Muscle layer of duodenum (tissue), 2 donors: ENCODE measurements at regions not wholly inside any gene's neighbourhood (a gene's known extent, or its start where the extent isn't known, plus 50 kb on each side); places are given as distances from the start of the nearest gene placed in this dataset.

Experiments used
- H3K27ac ChIP-seq: one replicate; pipeline ENCODE4 v1.7.0; 2013; ENCODE audit warnings: mild to moderate bottlenecking, low read length
- H3K27me3 ChIP-seq: one replicate; pipeline ENCODE4 v1.7.0; 2013; ENCODE audit warnings: low read depth, mild to moderate bottlenecking, control low read depth, low read length
- H3K36me3 ChIP-seq, 2 donors: one replicate each; pipeline ENCODE4 v1.7.0; 2013; ENCODE audit warnings: low read length in 2 of 2, control low read depth in 1 of 2, mild to moderate bottlenecking in 1 of 2; ENCODE audit not compliant: insufficient read depth in 2 of 2, control insufficient read depth in 1 of 2
- H3K4me1 ChIP-seq, 2 donors: one replicate each; pipeline ENCODE4 v1.7.0; 2013; ENCODE audit warnings: low read length in 2 of 2, mild to moderate bottlenecking in 2 of 2, control low read depth in 1 of 2, moderate library complexity in 1 of 2; ENCODE audit not compliant: insufficient read depth in 2 of 2, control insufficient read depth in 1 of 2
- H3K4me3 ChIP-seq, 2 donors: one replicate each; pipeline ENCODE4 v1.7.0; 2013; ENCODE audit warnings: low read length in 2 of 2, low read depth in 1 of 2, mild to moderate bottlenecking in 1 of 2
- H3K9me3 ChIP-seq, 2 donors: one replicate each; pipeline ENCODE4 v1.7.0; 2013; ENCODE audit warnings: low read length in 2 of 2, control low read depth in 1 of 2, mild to moderate bottlenecking in 1 of 2; ENCODE audit not compliant: control insufficient read depth in 1 of 2
- donor health status: healthy.

DNA sequence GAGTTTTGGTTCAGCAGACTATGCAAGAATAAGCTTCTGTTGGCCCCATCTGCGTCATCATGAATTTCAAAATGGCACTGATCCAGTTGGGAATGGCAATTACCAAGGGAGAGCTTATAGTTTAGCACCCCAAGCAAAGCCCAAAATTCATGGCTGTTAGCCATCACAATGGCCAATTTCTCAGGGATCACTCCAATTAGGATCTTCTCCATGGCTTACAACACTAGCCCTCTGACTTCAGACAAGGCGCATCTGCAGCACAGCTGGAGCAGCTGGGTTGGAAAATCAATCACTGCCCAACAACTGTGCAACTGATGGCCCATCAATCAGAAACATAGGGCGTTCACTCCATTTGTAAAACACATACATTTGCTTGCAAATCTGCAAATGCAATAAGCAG lies 273.6 kb downstream of the SRBD1 start:
- H3K27ac ChIP-seq, result no peak overlapping the region
- H3K9me3 ChIP-seq, result no peaks in the 10 kb centered on the region
- no peaks in the 10 kb centered on the region for H3K4me1 ChIP-seq
- H3K4me3 ChIP-seq, result no peak overlapping the region
- H3K36me3 ChIP-seq, result no peaks in the 10 kb centered on the region
- H3K27me3 ChIP-seq, result no peaks in the 10 kb centered on the region

DNA sequence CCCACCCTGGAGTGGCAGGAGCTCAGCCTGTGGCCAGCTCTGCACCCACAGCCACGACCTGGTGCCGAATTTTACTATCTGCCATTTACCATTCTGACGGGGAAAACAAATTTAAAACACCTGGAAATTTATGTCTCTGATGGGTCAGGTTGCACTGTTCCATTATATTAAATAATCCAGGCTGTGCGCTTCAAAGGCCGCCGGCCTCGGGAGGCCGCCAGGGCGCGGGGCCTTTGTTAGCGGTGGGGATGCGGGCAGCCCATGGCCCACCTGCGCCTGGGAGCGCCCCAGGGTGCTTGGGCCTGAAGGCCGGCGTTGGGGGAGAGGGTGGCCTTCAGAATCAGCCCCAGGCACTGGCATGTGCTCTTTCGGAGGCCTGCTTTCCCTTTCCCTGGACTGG lies 276.9 kb downstream of the SRBD1 start:
- Histone ChIP-seq H3K27ac (no peak overlapping the region), H3K27me3 (no peaks in the 10 kb centered on the region), H3K36me3 (no peaks in the 10 kb centered on the region), H3K4me1 (peaks cover 0 to 6% of the 10 kb centered on the region in 2 donors), H3K9me3 (no peaks in the 10 kb centered on the region), H3K4me3 (no peak overlapping the region)

DNA sequence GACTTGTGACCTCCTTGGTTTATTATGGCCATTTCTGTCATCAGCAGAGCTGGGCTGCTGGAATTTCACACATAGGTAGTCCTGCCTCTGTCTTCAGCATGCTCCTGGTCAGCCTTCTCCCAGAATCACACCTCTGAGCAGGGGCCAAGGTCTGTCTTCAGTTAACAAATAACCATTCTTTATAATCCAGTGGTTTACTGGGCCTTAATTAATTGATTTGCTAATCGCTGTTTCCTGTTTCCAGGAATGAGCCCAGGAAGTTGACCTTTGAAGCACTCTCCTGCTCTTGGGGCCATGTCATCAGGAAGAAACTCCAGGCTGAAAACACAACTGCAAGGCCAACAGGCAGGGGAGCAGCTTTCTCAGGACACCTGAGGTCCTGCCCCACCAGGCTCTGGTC lies 278.5 kb downstream of the SRBD1 start:
- Histone ChIP-seq H3K27me3 (no peaks in the 10 kb centered on the region), H3K4me3 (no peak overlapping the region), H3K27ac (no peak overlapping the region), H3K9me3 (no peaks in the 10 kb centered on the region), H3K36me3 (no peaks in the 10 kb centered on the region), H3K4me1 (peaks cover 0 to 6% of the 10 kb centered on the region in 2 donors)

DNA sequence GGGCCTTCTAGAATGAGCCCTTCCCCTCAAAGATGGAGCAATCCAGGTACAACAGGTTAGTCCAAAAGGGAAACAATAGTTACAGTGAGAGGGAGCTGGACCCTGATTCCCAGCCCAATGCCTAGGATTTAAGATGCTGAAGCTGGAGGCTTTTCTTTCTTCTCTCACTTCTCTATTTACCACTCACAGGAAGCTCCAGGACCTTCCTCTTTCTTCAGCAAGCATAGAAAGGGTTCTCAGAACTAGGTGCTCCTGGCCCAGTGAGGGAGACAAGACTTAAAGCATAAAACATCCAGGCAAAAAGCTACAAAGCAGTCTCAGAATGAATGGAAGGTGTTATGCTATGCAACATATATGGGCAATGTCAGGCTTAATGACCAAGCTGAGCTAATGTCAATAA lies 279.0 kb downstream of the SRBD1 start:
- Histone ChIP-seq H3K9me3 (no peaks in the 10 kb centered on the region), H3K27ac (no peak overlapping the region), H3K4me3 (no peak overlapping the region)

DNA sequence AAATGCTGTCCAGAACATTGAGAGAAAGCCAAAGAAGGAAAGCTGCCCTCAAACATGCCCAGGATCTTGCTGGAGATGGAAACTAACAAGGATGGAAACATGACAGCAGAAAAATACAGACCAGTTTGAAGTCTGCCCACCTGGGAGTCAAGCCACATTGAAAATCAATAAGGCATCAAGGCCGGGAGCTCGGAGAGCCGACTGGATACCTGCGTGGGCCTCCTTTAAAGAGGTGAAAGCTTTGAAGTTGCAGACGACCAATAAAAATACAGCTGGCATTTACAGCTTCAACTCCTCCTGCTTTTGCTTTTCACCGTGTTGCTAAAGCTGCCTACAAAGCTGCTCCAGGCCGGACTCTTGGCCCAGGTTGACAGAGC lies 279.7 kb downstream of the SRBD1 start:
- Histone ChIP-seq H3K27me3 (no peaks in the 10 kb centered on the region), H3K4me3 (no peak overlapping the region), H3K4me1 (peaks cover 0 to 6% of the 10 kb centered on the region in 2 donors), H3K36me3 (no peaks in the 10 kb centered on the region), H3K27ac (no peak overlapping the region), H3K9me3 (no peaks in the 10 kb centered on the region)

More for the DNA sequence above, 279.0 kb downstream of the SRBD1 start:
- Histone ChIP-seq H3K36me3 (no peaks in the 10 kb centered on the region), H3K27me3 (no peaks in the 10 kb centered on the region), H3K4me1 (peaks cover 0 to 6% of the 10 kb centered on the region in 2 donors)

DNA sequence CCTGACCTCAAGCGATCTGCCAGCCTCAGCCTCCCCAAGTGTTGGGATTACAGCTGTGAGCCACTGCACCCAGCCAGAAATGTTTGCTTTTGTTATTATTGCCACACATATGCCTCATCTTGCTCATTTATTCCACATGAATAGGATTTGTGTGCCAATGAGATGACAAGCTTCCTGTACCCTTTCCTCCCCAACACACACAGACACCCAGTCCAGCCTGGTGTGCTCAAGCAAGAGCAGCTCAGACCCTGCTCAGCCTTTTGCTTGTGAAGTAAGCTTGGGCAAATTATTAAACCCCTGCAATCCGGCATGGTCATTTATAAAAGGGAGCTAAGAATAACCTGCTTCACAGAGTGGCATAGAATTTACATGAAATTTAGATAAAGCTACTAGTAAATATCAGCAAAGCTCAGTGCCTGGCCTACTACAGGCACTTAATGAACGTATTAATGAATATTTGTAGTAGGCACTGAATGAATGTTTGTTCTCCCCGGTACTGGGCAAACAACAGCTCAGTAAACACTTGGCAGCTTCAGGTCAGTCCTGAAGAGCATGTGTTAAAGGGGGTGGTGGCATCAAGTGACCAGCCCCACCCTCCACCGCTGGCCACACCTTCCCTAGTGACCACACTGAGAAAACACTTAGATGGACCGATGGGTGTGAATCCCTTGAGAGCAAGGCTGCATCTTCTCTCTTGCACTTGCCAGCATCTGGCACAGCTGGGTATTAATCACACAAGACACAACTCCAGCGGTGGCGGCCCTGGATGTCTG lies 280.2 kb downstream of the SRBD1 start:
- no peak overlapping the region for H3K4me3 ChIP-seq
- H3K27ac ChIP-seq, result no peak overlapping the region
- H3K27me3 ChIP-seq, result no peaks in the 10 kb centered on the region
- peaks cover 0 to 6% of the 10 kb centered on the region in 2 donors for H3K4me1 ChIP-seq
- H3K36me3 ChIP-seq, result no peaks in the 10 kb centered on the region
- H3K9me3 ChIP-seq, result no peaks in the 10 kb centered on the region

DNA sequence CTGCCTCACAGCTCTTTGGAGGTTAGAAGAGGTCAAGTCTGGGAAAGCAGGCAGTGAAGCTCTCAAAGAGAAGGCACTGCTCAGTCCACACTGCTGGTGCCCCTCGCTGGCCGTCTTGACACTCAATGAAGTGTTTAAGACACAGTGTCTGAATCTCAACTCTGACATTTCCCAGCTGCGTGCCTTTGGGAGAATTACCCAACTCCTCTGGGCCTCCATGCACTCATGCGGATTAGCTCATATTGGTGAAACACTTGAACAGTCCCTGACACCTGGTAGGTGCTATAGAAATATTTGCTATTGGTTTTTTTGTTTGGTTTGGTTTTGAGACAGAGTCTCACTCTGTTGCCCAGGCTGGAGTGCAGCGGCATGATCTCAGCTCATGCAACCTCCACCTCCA lies 281.0 kb downstream of the SRBD1 start:
- H3K9me3 ChIP-seq, result no peaks in the 10 kb centered on the region
- H3K36me3 ChIP-seq, result no peaks in the 10 kb centered on the region
- H3K27me3 ChIP-seq, result no peaks in the 10 kb centered on the region
- peaks cover 0 to 6% of the 10 kb centered on the region in 2 donors for H3K4me1 ChIP-seq
- no peak overlapping the region for H3K27ac ChIP-seq
- no peak overlapping the region for H3K4me3 ChIP-seq

DNA sequence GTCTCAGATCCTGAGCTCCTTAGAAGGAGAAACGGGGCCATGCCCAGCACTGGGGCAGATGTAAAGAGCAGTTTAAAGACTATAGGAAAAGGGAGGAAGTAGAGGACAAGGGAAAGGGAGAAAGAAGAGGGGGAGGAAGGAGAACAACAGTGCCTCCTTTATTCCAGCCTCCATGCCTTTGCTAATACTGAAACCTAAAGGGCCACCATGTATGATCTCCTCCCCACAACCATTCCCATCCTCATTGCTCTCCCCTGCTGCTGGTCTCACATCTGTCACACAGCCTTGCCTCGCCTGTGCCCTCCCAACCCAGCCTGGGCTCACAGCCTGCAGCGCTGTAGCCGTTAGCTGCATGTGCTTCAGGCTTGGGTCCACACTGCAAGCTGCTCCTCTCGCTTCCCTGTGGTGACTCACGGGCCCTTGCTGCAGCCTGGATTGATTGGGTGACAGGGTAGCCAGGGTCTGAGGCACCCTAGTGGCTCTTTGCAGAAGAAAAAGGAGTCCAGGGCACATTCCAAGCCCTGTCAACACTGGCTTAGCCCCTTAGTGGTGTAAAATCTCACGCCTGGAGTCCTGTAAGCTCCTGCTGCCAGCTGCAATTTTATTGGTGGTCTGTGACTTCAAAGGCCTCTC lies 281.9 kb downstream of the SRBD1 start:
- Histone ChIP-seq H3K27ac (no peak overlapping the region), H3K36me3 (no peaks in the 10 kb centered on the region), H3K4me3 (no peak overlapping the region), H3K9me3 (peaks cover 0 to 2% of the 10 kb centered on the region in 2 donors), H3K4me1 (peaks cover 0 to 6% of the 10 kb centered on the region in 2 donors), H3K27me3 (no peaks in the 10 kb centered on the region)

DNA sequence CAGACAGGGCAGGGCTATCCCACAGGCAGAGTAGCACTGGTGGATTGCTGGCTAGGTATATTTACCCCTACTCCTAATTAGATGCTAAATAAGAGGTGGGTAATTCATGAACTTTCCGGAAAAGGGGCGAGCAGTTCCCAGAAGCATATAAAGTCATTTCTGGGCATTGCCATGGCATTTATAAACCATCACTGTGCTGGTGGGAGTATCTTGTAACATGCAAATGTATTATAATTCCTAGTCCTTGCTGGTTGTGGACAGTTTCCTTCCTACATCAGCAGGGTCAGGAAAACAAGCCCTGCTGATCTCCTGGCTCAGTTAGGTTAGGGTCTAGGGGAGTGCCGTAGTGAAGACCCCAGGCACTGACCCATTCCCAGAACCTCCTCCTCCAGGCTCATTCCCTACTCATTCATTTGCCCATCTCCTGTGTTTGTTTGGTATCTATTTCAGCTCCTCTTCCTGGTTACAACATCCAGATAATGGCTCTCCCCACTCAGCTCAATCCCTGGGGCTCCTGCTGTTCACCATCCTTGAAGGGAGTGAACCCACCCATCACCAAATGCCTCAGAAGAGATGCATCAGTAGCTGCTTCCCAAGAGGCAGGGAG lies 282.7 kb downstream of the SRBD1 start:
- Histone ChIP-seq H3K4me1 (peaks cover 0 to 6% of the 10 kb centered on the region in 2 donors), H3K9me3 (peaks cover 0 to 10% of the 10 kb centered on the region in 2 donors), H3K36me3 (no peaks in the 10 kb centered on the region), H3K27me3 (no peaks in the 10 kb centered on the region), H3K4me3 (no peak overlapping the region), H3K27ac (no peak overlapping the region)

DNA sequence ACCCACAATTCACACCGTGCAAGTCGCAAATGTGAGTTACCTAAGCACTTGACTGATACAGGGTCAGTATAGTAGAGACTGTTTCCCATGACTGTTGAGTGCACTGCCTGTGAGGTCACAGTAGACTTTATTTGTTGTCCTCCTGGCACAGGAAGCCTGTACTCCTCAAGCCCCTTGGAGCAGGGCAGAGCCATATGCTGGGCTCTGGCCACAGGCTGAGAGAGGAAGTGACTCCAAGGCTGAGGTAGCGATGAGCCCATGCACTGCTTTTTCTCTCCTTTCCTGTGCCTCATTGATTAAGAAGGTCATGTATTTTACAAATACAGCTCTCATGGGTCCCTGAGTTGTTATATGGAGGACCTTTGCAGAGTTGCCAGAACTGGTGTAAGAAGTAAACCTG lies 287.7 kb downstream of the SRBD1 start:
- peaks cover 0 to 10% of the 10 kb centered on the region in 2 donors for H3K9me3 ChIP-seq
- no peak overlapping the region for H3K4me3 ChIP-seq
- H3K36me3 ChIP-seq, result no peaks in the 10 kb centered on the region
- H3K27ac ChIP-seq, result no peak overlapping the region
- H3K27me3 ChIP-seq, result no peaks in the 10 kb centered on the region
- no peaks in the 10 kb centered on the region for H3K4me1 ChIP-seq

DNA sequence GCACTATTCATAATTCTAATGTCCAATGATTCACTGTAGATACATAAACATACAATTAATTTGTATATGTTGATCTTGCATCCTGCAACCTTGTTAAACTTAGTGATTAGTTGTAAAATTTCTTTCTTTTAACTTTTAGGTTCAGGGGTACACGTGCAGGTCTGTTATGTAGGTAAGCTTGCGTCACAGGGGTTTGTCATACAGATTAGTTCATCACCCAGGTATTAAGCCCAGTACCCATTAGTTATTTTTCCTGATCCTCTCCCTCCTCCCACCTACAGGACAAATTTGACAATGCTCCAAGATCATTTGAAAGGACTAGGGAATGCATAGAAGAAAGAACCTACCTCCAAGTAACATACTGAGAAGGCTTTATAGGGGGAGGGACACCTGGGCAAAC lies 290.1 kb downstream of the SRBD1 start:
- peaks cover 0 to 10% of the 10 kb centered on the region in 2 donors for H3K9me3 ChIP-seq
- no peak overlapping the region for H3K4me3 ChIP-seq
- H3K36me3 ChIP-seq, result no peaks in the 10 kb centered on the region
- H3K27me3 ChIP-seq, result no peaks in the 10 kb centered on the region
- no peaks in the 10 kb centered on the region for H3K4me1 ChIP-seq
- no peak overlapping the region for H3K27ac ChIP-seq
